ENCODE measurements at regions not wholly inside any gene's neighbourhood (a gene's known extent, or its start where the extent isn't known, plus 50 kb on each side); places are given as distances from the start of the nearest gene placed in this dataset.

DNA sequence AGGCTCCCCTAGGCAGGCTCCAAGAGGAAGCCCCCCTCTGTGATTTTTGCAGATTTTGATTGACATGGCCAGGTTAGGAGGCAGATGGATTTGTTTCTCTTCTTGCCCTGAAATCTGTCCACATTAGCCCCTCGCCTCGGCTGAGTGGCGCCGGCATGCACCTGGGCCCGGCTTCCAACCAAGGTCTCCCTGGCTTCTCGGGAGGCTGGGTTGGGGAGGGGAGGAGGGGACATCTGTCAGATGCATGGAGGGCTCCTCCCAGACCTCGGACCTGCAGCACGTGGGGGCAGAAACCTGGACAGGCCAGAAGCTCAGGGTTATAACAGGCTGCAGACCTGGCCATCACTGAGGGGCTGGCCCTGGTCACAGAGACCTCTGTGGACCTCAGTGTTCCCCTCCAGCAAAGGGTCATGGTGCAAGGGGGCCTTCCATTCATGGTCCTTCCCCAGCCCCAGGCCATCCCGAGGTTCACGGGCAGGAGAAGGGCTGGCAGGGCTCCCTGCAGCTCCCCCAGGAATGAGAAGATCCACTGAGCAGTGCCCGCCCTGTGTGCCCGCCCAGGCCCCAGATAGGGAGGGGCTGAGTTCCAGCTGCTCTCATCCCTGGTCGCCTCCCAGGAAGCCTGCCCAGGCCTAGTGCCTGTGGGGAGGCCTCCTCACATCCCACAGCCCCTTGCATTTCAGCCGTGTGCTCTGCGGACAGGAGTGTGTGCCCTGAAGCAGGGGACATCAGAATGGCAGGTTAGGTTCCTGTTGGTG is 747.8 kb downstream of the BRD1 start:
- TF ChIP-seq, protein P1, sequence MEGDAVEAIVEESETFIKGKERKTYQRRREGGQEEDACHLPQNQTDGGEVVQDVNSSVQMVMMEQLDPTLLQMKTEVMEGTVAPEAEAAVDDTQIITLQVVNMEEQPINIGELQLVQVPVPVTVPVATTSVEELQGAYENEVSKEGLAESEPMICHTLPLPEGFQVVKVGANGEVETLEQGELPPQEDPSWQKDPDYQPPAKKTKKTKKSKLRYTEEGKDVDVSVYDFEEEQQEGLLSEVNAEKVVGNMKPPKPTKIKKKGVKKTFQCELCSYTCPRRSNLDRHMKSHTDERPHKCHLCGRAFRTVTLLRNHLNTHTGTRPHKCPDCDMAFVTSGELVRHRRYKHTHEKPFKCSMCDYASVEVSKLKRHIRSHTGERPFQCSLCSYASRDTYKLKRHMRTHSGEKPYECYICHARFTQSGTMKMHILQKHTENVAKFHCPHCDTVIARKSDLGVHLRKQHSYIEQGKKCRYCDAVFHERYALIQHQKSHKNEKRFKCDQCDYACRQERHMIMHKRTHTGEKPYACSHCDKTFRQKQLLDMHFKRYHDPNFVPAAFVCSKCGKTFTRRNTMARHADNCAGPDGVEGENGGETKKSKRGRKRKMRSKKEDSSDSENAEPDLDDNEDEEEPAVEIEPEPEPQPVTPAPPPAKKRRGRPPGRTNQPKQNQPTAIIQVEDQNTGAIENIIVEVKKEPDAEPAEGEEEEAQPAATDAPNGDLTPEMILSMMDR (IDR thresholded peaks at IDR 0.05; ENCODE audit: borderline replicate concordance, insufficient read depth, low read depth, low read length): no peak
- H3K4me3 ChIP-seq (ENCODE audit: low read depth, low read length): no peak overlapping the region

DNA sequence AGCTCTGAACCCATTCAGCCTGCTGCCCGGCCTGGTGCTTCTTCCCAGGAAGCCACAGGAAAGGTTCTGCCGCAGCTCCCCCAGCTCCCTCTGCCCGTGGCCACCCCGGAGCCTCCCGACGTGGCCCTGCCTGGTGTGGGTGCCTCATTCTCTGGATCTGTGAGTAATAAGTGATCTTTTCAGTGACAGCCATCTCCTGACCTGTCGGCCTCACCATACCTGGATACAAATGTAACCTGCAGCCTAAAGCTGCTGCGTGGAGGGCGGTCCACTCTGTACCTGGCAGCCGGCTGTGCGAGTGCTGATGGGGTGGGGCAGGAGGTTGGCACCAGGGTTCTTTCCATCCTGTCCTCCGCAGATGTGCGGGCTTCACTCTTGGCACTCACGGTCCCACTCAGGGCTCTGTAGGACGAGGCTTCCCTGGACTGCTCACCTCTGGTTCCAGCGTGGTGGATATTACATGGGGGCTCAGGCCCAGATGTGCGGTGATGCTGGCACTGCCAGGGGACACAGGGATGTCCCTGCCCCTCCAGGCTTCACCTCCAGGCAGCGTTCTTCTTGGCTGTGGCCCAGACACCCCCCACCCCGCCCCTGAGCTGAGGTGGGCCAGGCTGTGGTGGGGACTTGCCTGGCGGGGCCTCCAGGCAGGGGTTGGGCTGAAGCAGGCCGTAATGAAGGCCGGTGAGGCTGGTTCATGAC is 748.5 kb downstream of the BRD1 start:
- H3K4me3 ChIP-seq (ENCODE audit: low read depth, low read length): no peak overlapping the region
- TF ChIP-seq, protein P1 (IDR thresholded peaks at IDR 0.05; ENCODE audit: borderline replicate concordance, insufficient read depth, low read depth, low read length): no peak

DNA sequence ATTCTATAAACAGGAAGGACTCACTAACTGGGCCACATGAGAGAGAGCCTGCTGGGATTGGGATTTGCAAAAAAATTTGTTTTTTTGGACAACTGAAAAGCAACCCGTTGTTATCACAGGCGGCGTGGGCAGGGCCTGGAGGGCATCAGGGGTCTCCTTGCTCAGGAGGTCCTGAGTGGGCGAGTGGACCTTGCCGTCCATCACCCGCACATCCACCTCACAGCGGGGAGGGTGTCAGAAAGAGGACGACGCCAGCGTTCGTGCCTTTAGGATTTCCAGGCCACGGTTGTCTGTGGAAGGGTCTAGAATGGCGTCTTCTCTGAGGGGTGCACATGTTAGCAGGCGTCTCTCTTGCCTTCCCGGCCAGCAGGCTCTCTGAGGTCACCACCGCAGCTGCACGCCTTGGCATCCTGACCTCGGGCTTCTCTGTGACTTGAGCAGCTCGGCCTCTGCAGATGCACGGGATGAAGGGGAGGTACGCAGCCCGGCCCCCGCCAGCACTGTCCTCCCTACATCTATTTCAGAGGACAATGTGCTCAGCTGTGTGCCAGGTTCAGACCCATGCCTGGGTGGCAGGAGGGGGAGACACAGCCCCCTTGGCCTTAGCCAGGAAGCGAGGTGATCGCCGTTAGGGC is 749.5 kb downstream of the BRD1 start:
- TF ChIP-seq, protein P1 (IDR thresholded peaks at IDR 0.05; ENCODE audit: borderline replicate concordance, insufficient read depth, low read depth, low read length): no peak
- no peak overlapping the region for H3K4me3 ChIP-seq (ENCODE audit: low read depth, low read length)

DNA sequence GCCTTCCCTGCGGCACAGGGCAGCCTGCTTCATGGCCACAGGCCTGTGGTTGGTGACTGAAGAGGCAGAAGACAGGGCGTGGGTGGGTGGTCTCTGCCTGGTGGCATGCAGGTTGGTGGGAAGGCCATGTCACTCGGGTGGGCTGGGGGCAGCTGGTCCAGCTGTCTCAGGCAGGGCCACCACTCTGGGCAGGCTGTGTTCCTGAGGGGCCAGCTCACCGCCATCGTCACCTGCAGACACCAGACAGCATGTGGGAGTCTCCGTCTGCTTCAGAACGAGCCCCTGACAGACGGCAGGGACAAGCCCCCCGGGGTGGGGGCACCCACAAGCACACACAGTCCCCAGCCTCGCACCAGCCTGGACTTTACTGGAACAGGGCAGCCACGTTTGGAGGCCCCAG is 750.1 kb downstream of the BRD1 start:
- no peak overlapping the region for H3K4me3 ChIP-seq (ENCODE audit: low read depth, low read length)
- TF ChIP-seq, protein P1 (IDR thresholded peaks at IDR 0.05; ENCODE audit: borderline replicate concordance, insufficient read depth, low read depth, low read length): no peak

DNA sequence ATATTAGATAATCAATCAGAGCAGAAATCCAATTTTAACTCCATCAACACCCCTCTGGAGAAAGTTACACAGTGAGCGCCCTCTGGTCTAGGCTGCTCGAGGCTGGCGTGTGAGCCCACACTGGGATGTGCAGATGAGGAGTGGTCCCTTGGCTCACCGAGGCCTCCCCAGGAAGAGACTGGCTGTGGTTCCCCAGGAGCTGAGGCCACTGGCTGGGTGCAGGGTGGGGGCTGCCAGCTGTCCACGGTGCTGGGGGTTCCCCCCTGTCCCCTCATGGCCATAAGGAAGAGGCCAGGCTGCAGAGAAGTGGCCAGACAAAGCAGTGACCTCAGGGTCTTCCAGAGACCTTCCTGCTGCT is 750.7 kb downstream of the BRD1 start:
- no peak overlapping the region for H3K4me3 ChIP-seq (ENCODE audit: low read depth, low read length)
- TF ChIP-seq, protein P1 (IDR thresholded peaks at IDR 0.05; ENCODE audit: borderline replicate concordance, insufficient read depth, low read depth, low read length): no peak

DNA sequence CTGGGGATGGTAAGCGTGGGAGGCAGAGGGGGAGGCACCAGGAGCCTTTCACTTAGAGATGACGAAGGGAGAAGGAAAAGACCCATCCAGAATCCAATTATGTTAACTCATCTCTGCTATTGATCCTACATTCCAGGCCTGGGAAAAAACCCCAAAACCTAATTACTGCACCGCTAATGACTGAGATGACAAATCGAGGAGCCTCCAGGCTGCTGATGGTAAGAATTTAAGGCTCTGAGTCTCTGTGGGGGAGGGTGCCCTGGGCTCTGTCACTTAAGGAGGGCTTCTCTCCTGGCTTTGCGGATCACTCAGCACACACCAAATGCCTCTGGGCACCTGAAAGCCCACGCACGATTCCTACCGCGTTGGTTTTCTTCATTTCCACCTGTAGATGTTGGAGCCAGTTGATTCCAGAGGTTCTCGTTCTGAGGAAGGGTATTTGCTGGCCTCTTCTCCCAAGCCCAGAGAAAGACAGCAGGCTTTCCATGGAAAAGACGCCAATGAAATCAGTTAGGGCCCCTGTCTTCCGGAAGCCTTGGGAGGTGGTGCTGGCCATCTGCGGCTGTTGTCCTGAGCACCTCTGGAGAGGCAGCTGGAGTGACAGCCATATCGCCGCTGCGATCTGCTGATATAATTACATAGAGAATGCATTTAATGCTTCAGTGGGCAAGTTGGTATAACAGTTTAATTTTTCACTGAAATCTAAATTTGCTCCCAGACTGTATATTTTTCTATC is 751.2 kb downstream of the BRD1 start:
- no peak overlapping the region for H3K4me3 ChIP-seq (ENCODE audit: low read depth, low read length)
- TF ChIP-seq, protein P1 (IDR thresholded peaks at IDR 0.05; ENCODE audit: borderline replicate concordance, insufficient read depth, low read depth, low read length): no peak
